ENCODE measurements at regions not wholly inside any gene's neighbourhood (a gene's known extent, or its start where the extent isn't known, plus 50 kb on each side); places are given as distances from the start of the nearest gene placed in this dataset.
"Not testable (repeated sequence)": the region's sequence is repeated elsewhere in the genome, so short reads cannot be mapped to it uniquely, and the experiment has no call there.

DNA sequence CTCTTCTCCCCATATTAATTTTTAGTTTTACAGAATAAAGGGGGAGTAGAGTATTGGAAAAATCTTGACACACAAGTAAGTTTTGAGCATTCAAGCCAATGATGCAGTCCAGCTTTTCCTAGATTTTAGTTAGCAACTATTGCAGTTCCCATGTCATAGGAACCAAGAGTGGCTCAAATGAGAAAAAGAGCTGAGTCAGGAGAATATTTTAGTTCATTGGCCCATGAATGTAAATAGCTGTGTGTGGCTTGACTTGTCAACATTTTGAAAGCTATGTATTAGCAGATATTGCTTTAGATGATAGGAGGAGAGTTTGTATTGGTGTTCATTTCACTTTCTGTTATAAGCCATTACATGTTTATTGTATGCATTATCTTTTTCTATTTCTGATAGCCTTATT, 853.7 kb downstream of the PLOD2 start:
- no peak for FAIRE-seq

GRCh38 chr3:145313751-145314150, 847.2 kb downstream of the PLOD2 start:
- DNase-seq (ENCODE audit: insufficient read length, low spot score) = no peak
- no peak for FAIRE-seq
- no peak for TF ChIP-seq POLR2A (IDR thresholded peaks at IDR 0.05; ENCODE audit: low read depth, low read length)

More for the DNA sequence above, 853.7 kb downstream of the PLOD2 start:
- no peak for DNase-seq (ENCODE audit: insufficient read length, low spot score)
- TF ChIP-seq POLR2A (IDR thresholded peaks at IDR 0.05; ENCODE audit: low read depth, low read length) = no peak

DNA sequence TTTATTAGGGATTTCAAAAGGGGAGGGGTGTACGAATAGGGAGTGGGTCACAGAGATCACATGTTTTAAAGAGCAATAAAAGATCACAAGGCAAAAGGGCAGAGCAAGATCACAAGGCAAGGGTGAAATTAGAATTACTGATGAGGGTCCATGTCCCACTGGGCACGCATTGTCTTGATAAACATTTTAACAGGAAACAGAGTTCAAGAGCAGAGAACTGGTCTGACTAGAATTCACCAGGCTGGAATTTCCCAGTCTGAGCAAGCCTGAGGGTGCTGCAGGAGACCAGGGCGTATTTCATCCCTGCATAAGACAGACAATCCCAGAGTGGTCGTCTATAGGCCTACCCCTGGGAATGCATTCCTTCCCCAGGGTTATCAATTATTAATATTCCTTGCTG, 844.7 kb downstream of the PLOD2 start:
- FAIRE-seq; DNase-seq (ENCODE audit: insufficient read length, low spot score): not testable (repeated sequence)

- TF ChIP-seq POLR2A (IDR thresholded peaks at IDR 0.05; ENCODE audit: low read depth, low read length) = no peak
- no peak for FAIRE-seq
Observed at GRCh38 chr3:145326666-145327065, 834.3 kb downstream of the PLOD2 start.

GRCh38 chr3:145333427-145333826, 827.6 kb downstream of the PLOD2 start:
- not testable (repeated sequence) for DNase-seq (ENCODE audit: insufficient read length, low spot score); FAIRE-seq

More at GRCh38 chr3:145326666-145327065, 834.3 kb downstream of the PLOD2 start:
- DNase-seq (ENCODE audit: insufficient read length, low spot score) = no peak

DNA sequence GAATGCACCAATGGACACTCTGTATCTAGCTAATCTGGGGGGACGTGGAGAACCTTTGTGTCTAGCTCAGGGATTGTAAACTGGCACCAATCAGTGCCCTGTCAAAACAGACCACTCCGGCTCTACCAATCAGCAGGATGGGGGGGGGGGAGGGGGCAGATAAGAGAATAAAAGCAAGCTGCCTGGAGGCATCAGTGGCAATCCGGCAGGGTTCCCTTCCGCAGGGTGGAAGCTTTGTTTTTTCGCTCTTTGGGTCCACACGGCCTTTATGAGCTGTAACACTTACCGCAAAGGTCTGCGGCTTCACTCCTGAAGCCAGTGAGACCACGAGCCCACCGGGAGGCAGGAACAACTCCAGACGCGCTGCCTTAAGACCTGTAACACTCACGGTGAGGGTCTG, 827.1 kb downstream of the PLOD2 start:
- DNase-seq (ENCODE audit: insufficient read length, low spot score) = no peak
- no peak for FAIRE-seq
- no peak for TF ChIP-seq POLR2A (IDR thresholded peaks at IDR 0.05; ENCODE audit: low read depth, low read length)

- DNase-seq (ENCODE audit: insufficient read length, low spot score) (no peak), FAIRE-seq (no peak)
- TF ChIP-seq POLR2A (IDR thresholded peaks at IDR 0.05; ENCODE audit: low read depth, low read length) = no peak
Observed at GRCh38 chr3:145355206-145355605, 805.8 kb downstream of the PLOD2 start.

DNA sequence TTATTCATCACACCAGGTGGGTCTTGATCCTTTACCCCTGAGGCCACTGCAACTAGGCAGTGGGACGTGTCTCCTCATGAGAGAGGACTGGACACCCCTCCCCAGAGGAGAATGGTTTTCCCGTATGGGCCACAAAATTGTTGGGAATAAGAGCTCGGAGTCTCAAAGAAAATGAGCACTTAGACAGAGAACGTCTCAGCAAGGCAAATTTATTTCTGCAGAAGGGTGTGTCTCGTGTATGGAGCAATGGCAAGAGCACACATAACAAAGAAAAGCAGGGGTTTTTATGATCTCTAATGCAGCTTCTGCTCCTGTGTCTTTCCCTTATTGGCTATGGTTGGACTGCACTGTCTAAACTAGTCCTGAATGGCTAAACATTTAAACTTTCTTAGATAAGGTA, 803.5 kb downstream of the PLOD2 start:
- FAIRE-seq = no peak
- TF ChIP-seq POLR2A (IDR thresholded peaks at IDR 0.05; ENCODE audit: low read depth, low read length) = no peak

GRCh38 chr3:145359040-145359439, 801.9 kb downstream of the PLOD2 start:
- FAIRE-seq (no peak), DNase-seq (ENCODE audit: insufficient read length, low spot score) (no peak)
- TF ChIP-seq POLR2A (IDR thresholded peaks at IDR 0.05; ENCODE audit: low read depth, low read length) = no peak

More for the DNA sequence above, 803.5 kb downstream of the PLOD2 start:
- DNase-seq (ENCODE audit: insufficient read length, low spot score) = no peak

- no peak for FAIRE-seq
- TF ChIP-seq POLR2A (IDR thresholded peaks at IDR 0.05; ENCODE audit: low read depth, low read length) = no peak
- DNase-seq (ENCODE audit: insufficient read length, low spot score) = no peak
Observed at GRCh38 chr3:145368748-145369147, 792.2 kb downstream of the PLOD2 start.

DNA sequence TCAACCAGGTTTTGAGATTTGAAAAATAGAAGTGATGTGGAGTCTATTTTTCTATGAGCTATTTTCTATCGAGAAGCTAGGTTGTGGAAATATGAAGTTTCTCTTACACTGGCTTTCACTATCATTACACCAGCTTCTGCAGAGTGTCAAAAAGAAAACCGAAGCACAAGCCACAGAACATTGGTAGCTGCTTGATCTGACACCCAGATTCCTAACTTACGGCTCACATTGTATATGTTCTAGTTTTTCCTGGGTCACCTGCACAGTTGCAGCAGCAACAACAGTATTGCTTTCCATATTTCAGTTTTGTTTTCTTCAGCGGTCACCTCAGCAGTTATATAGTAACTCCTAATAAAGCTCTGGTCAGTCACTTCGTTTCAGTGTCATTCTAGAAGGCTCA, 790.1 kb downstream of the PLOD2 start:
- no peak for TF ChIP-seq POLR2A (IDR thresholded peaks at IDR 0.05; ENCODE audit: low read depth, low read length)
- DNase-seq (ENCODE audit: insufficient read length, low spot score) = peak; percentile 1
- no peak for FAIRE-seq

DNA sequence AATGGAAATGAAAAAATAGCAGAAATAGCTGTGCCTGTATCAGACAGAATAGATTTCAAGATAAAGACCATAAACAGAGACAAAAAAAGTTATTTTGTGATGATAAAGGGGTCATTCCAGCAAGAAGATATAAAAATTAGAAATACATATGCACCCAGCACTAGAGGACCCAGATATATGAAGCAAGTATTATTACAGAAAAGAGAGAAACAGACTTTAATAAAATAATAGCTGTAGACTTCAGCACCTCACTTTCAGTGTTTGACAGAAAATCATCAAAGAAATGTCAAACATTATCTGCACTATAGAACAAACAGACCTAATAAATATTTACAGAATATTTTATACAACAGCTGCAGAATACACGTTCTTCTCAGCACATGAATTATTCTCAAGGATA, 783.7 kb downstream of the PLOD2 start:
- no peak for FAIRE-seq
- no peak for TF ChIP-seq POLR2A (IDR thresholded peaks at IDR 0.05; ENCODE audit: low read depth, low read length)
- DNase-seq (ENCODE audit: insufficient read length, low spot score) = no peak

GRCh38 chr3:145383416-145383815, 777.6 kb downstream of the PLOD2 start:
- DNase-seq (ENCODE audit: insufficient read length, low spot score) (no peak), FAIRE-seq (no peak)
- no peak for TF ChIP-seq POLR2A (IDR thresholded peaks at IDR 0.05; ENCODE audit: low read depth, low read length)

GRCh38 chr3:145384307-145384706, 776.7 kb downstream of the PLOD2 start:
- FAIRE-seq = no peak
- DNase-seq (ENCODE audit: insufficient read length, low spot score) = no peak
- no peak for TF ChIP-seq POLR2A (IDR thresholded peaks at IDR 0.05; ENCODE audit: low read depth, low read length)

DNA sequence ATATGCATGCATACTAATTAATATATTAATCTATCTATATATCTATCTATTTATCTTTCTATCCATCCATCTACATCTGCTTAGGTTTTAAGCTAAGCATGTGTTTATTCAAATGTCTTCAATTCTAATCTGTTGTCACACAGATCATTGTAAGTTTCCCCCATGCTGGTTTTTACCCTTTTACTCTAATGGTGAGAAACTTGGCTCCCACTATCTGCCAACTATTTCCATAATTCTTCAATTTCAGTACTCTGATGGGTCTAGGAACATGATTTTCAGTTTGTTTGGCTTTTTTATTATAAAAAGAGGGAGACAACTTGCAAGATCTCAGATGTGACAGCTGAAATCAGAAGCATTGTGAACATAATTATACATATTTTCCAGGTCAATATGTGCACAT, 773.8 kb downstream of the PLOD2 start:
- DNase-seq (ENCODE audit: insufficient read length, low spot score) = no peak
- no peak for FAIRE-seq
- no peak for TF ChIP-seq POLR2A (IDR thresholded peaks at IDR 0.05; ENCODE audit: low read depth, low read length)

DNA sequence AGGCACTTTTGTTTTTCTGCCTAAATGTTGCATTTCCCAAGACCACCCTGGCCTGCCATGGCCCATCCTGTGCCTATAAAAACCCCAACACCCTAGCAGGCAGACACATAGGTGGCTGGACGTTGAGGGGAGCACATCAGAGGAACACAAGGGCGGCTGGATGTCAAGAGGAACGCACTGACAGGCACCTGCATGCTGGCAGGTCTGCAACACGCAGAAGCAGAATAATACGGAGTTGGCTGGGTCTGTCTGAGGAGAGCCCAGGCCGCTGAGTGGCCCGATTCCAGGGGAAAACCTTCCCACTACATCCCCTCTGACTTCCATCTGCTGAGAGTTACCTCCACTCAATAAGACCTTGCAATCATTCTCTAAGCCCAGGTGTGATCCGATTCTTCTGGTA, 765.6 kb downstream of the PLOD2 start:
- DNase-seq (ENCODE audit: insufficient read length, low spot score) (no peak), FAIRE-seq (no peak)
- no peak for TF ChIP-seq POLR2A (IDR thresholded peaks at IDR 0.05; ENCODE audit: low read depth, low read length)

Data from H54 (cell line).